Ovary (tissue), 7 donors: ENCODE measurements at regions not wholly inside any gene's neighbourhood (a gene's known extent, or its start where the extent isn't known, plus 50 kb on each side); places are given as distances from the start of the nearest gene placed in this dataset.

Source experiments
- DNase-seq, 5 donors: peaks; one replicate each; pipeline ENCODE4 v3.0.0-alpha.2; 2019 to 2020
- H3K27ac ChIP-seq, 2 donors: fragments of 200-600 bp; one replicate each; pipeline versions ENCODE4 v1.5.1 to v1.8.0; 2019 to 2022
- H3K27me3 ChIP-seq: fragments of 200-600 bp; one replicate; pipeline ENCODE4 v1.8.0; 2022
- H3K36me3 ChIP-seq: fragments of 200-600 bp; sonication (generic); one replicate; pipeline ENCODE4 v1.5.1; 2019
- H3K4me1 ChIP-seq: one replicate; pipeline ENCODE4 v1.8.1; 2013; ENCODE audit warnings: mild to moderate bottlenecking, moderate library complexity; ENCODE audit not compliant: insufficient read depth
- H3K4me3 ChIP-seq: fragments of 200-600 bp; sonication (generic); one replicate; pipeline ENCODE4 v1.5.1; 2017
- H3K9me3 ChIP-seq, 2 donors: fragments of 200-600 bp in 1 of 2; sonication (generic) in 1 of 2; one replicate each; pipeline versions ENCODE4 v1.5.1 to v1.8.1; 2013 to 2019; ENCODE audit warnings: mild to moderate bottlenecking in 1 of 2, moderate library complexity in 1 of 2
- CTCF ChIP-seq, 3 donors: fragments of 450-650 bp in 2 of 3; fragments of 200-600 bp in 1 of 3; IDR thresholded peaks; one replicate each; pipeline versions ENCODE4 v1.5.1 to v1.8.0; 2016 to 2022; ENCODE audit warnings: antibody characterized with exemption in 3 of 3, mild to moderate bottlenecking in 1 of 3
- EP300 ChIP-seq: sonication (generic); formaldehyde crosslinking; IDR thresholded peaks from one replicate; pipeline ENCODE4 v1.6.1; 2017; ENCODE audit warnings: antibody characterized with exemption
- POLR2A ChIP-seq: fragments of 450-650 bp; IDR thresholded peaks from one replicate; pipeline ENCODE4 v1.6.1; 2017; ENCODE audit warnings: antibody characterized with exemption, mild to moderate bottlenecking, moderate library complexity
- WGBS, 3 donors: extraction: QIAGEN DNeasy Blood & Tissue Kit in 1 of 3; methylation state at CpG; one replicate each; pipeline versions ENCODE4 v1.1.5 to v1.1.7; 2013 to 2017; 5-methylcytosine and 5-hydroxymethylcytosine counted together
- intact Hi-C, 4 donors: fragments of 100-400 bp; cut with DNase I; formaldehyde crosslinking; loops; one replicate each; pipeline versions ENCODE4 v1.11.0 to v1.15.1; 2022 to 2023
- donor health status: DM: no; HTN: no; CAD: no; lungs with moderate emphysema.
- donor health status: DM: no; HTN: no; CAD: no.
- donor health status: Bipolar disorder and iron deficiency.
- donor health status: DM: no; HTN: no; CAD: no.
- donor health status: DM: yes; HTN: yes; CAD: no.

GRCh38 chr1:195965475-195965874 lies 642.8 kb downstream of the KCNT2 start:
- WGBS, 3 donors = 55 to 65% (median 61%) methylated on average over 6 of the region's 6 CpGs
- H3K27ac ChIP-seq = no peak overlapping the region
- no peaks in the 10 kb centered on the region for H3K27me3 ChIP-seq
- H3K4me1 ChIP-seq = no peaks in the 10 kb centered on the region
- H3K36me3 ChIP-seq = no peaks in the 10 kb centered on the region
- no peak for TF ChIP-seq POLR2A
- no peak for TF ChIP-seq EP300
- TF ChIP-seq CTCF (IDR thresholded peaks at IDR 0.05) = no peak
- intact Hi-C loops = no loop called here
- no peak for DNase-seq
- H3K9me3 ChIP-seq = no peaks in the 10 kb centered on the region
- no peak overlapping the region for H3K4me3 ChIP-seq

- Histone ChIP-seq H3K27ac (no peak overlapping the region), H3K4me1 (no peaks in the 10 kb centered on the region), H3K9me3 (no peaks in the 10 kb centered on the region), H3K4me3 (no peak overlapping the region), H3K27me3 (no peaks in the 10 kb centered on the region), H3K36me3 (no peaks in the 10 kb centered on the region)
- 16 to 46% (median 17%) methylated on average over 3 of the region's 3 CpGs for WGBS, 3 donors
- intact Hi-C loops = no loop called here
- TF ChIP-seq POLR2A (no peak), EP300 (no peak), CTCF (IDR thresholded peaks at IDR 0.05) (no peak)
- no peak for DNase-seq
Measured at GRCh38 chr1:195965036-195965435, 643.2 kb downstream of the KCNT2 start.

DNA sequence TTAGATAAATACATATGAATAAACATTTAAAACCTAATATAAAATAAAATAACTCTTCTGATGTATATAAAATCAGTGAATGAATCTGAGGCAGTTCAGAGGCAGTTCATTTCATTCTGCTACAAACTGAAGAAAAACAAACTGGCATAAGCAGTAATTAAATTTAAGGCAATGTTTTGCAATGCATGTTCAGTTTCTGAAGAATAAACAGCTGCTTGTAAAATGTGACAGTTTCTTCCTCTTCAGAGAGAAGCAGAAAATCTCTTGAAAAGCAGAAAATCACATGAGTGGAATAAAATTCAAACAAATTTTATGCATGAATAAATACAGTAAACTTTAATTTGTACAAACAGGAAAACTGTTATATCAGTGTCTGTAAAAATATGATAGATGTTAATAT lies 643.7 kb downstream of the KCNT2 start:
- Histone ChIP-seq H3K4me1 (no peaks in the 10 kb centered on the region), H3K27me3 (no peaks in the 10 kb centered on the region), H3K4me3 (no peak overlapping the region), H3K9me3 (no peaks in the 10 kb centered on the region), H3K27ac (no peak overlapping the region), H3K36me3 (no peaks in the 10 kb centered on the region)
- no peak for TF ChIP-seq EP300
- no peak for TF ChIP-seq POLR2A
- no peak for TF ChIP-seq CTCF (IDR thresholded peaks at IDR 0.05)
- intact Hi-C loops = no loop called here
- DNase-seq = no peak

DNA sequence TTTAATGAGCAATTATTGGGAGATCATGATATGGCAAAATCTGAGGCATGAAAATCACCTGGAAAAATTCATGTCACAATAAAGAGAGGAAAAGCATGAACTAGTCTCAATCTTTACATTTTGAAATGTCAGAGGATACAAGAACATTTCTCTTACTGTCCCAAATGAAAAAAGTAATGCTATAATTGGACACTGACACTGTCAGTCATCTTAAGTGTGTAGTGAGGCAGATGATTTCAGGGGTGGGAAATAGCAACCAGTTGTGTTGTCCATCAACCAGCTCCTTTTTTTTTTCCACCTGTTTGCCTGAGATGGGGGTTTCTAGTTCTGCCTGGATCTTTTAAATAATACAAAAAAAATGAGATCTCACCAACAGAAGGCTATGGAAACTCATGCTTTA lies 646.2 kb downstream of the KCNT2 start:
- intact Hi-C loops = no loop called here
- H3K27me3 ChIP-seq = no peaks in the 10 kb centered on the region
- H3K4me3 ChIP-seq = no peak overlapping the region
- H3K9me3 ChIP-seq = no peaks in the 10 kb centered on the region
- no peaks in the 10 kb centered on the region for H3K4me1 ChIP-seq
- no peak for TF ChIP-seq POLR2A
- TF ChIP-seq CTCF (IDR thresholded peaks at IDR 0.05) = no peak
- no peak for TF ChIP-seq EP300
- no peak overlapping the region for H3K27ac ChIP-seq
- no peaks in the 10 kb centered on the region for H3K36me3 ChIP-seq
- no peak for DNase-seq

DNA sequence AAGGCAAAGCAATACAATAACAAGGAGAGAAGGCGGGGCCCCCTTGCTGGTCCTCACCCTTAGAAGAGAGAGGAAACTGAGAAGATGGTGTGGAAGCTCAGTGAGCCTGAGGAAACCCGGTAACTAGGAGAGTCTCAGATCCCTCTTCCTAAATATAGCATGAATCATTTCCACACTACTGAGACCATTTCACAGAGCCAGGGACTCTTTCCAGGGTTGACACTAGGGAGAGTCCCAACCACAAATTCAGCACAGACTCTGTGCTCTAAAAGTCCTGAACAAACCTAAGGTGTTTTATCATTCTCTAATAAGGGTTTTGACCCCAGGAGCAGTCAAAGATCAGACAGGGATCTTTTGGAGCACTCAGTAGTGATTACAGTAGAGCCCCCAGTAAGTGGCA lies 647.7 kb downstream of the KCNT2 start:
- TF ChIP-seq CTCF (IDR thresholded peaks at IDR 0.05) = no peak
- TF ChIP-seq EP300 = no peak
- TF ChIP-seq POLR2A = no peak

More for the DNA sequence above, 647.7 kb downstream of the KCNT2 start:
- intact Hi-C loops = no loop called here
- no peaks in the 10 kb centered on the region for H3K27me3 ChIP-seq
- DNase-seq = no peak
- no peak overlapping the region for H3K4me3 ChIP-seq
- no peak overlapping the region for H3K27ac ChIP-seq
- no peaks in the 10 kb centered on the region for H3K9me3 ChIP-seq
- H3K36me3 ChIP-seq = no peaks in the 10 kb centered on the region
- no peaks in the 10 kb centered on the region for H3K4me1 ChIP-seq
- 73 to 77% (median 76%) methylated on average over 2 of the region's 2 CpGs for WGBS, 3 donors
